MCF 10A (cell line): ENCODE measurements at regions not wholly inside any gene's neighbourhood (a gene's known extent, or its start where the extent isn't known, plus 50 kb on each side); places are given as distances from the start of the nearest gene placed in this dataset.

Experiments
- BruUV-seq: library from RNA; stranded (reverse); fragments of 400-500 nt; replicated peaks from 2 replicates; lab custom pipeline; 2021; lab: Mats Ljungman, UMichigan
- CTCF ChIA-PET: fragments of 300-600 bp; sonication (Branson Sonifier 250); formaldehyde crosslinking; extraction: SDS; loops from one replicate; lab custom pipeline; 2021; ENCODE audit warnings: antibody characterized with exemption, inconsistent platforms; lab: Yijun Ruan, JAX
- POLR2A ChIA-PET: fragments of 300-600, 350-650 bp; sonication (Branson Sonifier 250); formaldehyde crosslinking; extraction: SDS; loops from one replicate; lab custom pipeline; 2020; ENCODE audit warnings: antibody characterized with exemption, inconsistent platforms; lab: Yijun Ruan, JAX
- DNase-seq: peaks from one replicate; pipeline ENCODE4 v3.0.0-alpha.2; 2018; ENCODE audit not compliant: unreplicated experiment
- H3K27ac Mint-ChIP-seq: one replicate; pipeline ENCODE4 v1.8.0; 2022; ENCODE audit warnings: mild to moderate bottlenecking, low read depth, mixed read lengths; ENCODE audit not compliant: unreplicated experiment
- H3K27me3 Mint-ChIP-seq: one replicate; pipeline ENCODE4 v1.8.0; 2022; ENCODE audit warnings: mixed read lengths; ENCODE audit not compliant: insufficient read depth, unreplicated experiment
- H3K36me3 Mint-ChIP-seq: one replicate; pipeline ENCODE4 v1.8.0; 2022; ENCODE audit warnings: mild to moderate bottlenecking, moderate library complexity, mixed read lengths; ENCODE audit not compliant: insufficient read depth, unreplicated experiment
- H3K4me1 Mint-ChIP-seq: one replicate; pipeline ENCODE4 v1.8.0; 2022; ENCODE audit warnings: mixed read lengths; ENCODE audit not compliant: insufficient read depth, unreplicated experiment
- H3K4me3 Mint-ChIP-seq: one replicate; pipeline ENCODE4 v1.8.0; 2022; ENCODE audit warnings: mild to moderate bottlenecking, moderate library complexity, mixed read lengths; ENCODE audit not compliant: unreplicated experiment
- H3K9me3 Mint-ChIP-seq: one replicate; pipeline ENCODE4 v1.8.0; 2022; ENCODE audit warnings: mixed read lengths; ENCODE audit not compliant: unreplicated experiment
- CTCF ChIP-seq: fragments of 200-600 bp; IDR thresholded peaks from one replicate; pipeline ENCODE4 v1.8.0; 2022; ENCODE audit warnings: antibody characterized with exemption, mild to moderate bottlenecking; ENCODE audit not compliant: unreplicated experiment
- intact Hi-C: fragments of 100-400 bp; cut with micrococcal nuclease; formaldehyde crosslinking; loops from 2 replicates; pipeline ENCODE4 v1.14.1; 2022

- intact Hi-C loops: no loop called here
- no peak for TF ChIP-seq CTCF
- POLR2A ChIA-PET: no interaction called here
- CTCF ChIA-PET: interaction anchor here (0.6 kb wide), 1 partner anchor 31 kb away, joined by 3 read pairs; no protein-coding TSS in a partner anchor
- Mint-ChIP-seq H3K27ac (no peak overlapping the region), H3K4me1 (peaks cover 12% of the 10 kb centered on the region), H3K9me3 (peaks cover 8% of the 10 kb centered on the region), H3K27me3 (no peaks in the 10 kb centered on the region), H3K4me3 (no peak overlapping the region), H3K36me3 (no peaks in the 10 kb centered on the region)
- no TSS peak for BruUV-seq
- no peak for DNase-seq
These were observed 172.5 kb downstream of the AXIN2 start for GRCh38 chr17:65388911-65389310.

- TF ChIP-seq CTCF: no peak
- Mint-ChIP-seq H3K27me3 (no peaks in the 10 kb centered on the region), H3K4me3 (no peak overlapping the region), H3K27ac (no peak overlapping the region), H3K4me1 (peaks cover 12% of the 10 kb centered on the region), H3K9me3 (peaks cover 8% of the 10 kb centered on the region), H3K36me3 (no peaks in the 10 kb centered on the region)
- no peak for DNase-seq
- no TSS peak for BruUV-seq
- POLR2A ChIA-PET: no interaction called here
- intact Hi-C loops: no loop called here
- CTCF ChIA-PET: no interaction called here
These were observed 174.1 kb downstream of the AXIN2 start for GRCh38 chr17:65387322-65387721.

GRCh38 chr17:65385726-65386125 is 175.7 kb downstream of the AXIN2 start:
- TF ChIP-seq CTCF: no peak
- Mint-ChIP-seq H3K4me3 (no peak overlapping the region), H3K27me3 (no peaks in the 10 kb centered on the region), H3K9me3 (peaks cover 8% of the 10 kb centered on the region), H3K27ac (no peak overlapping the region), H3K36me3 (no peaks in the 10 kb centered on the region), H3K4me1 (peaks cover 12% of the 10 kb centered on the region)
- intact Hi-C loops: no loop called here
- BruUV-seq: no TSS peak
- no peak for DNase-seq
- ChIA-PET CTCF (no interaction called here), POLR2A (interaction anchor here (0.7 kb wide), 1 partner anchor 130 kb away, joined by 3 read pairs; no protein-coding TSS in a partner anchor)

- CTCF ChIA-PET: no interaction called here
- POLR2A ChIA-PET: no interaction called here
- no peak for TF ChIP-seq CTCF
- peaks cover 9% of the 10 kb centered on the region for H3K4me1 Mint-ChIP-seq
- H3K27ac Mint-ChIP-seq: no peak overlapping the region
- DNase-seq: no peak
- H3K9me3 Mint-ChIP-seq: peaks cover 8% of the 10 kb centered on the region
- intact Hi-C loops: no loop called here
- no peak overlapping the region for H3K4me3 Mint-ChIP-seq
- H3K36me3 Mint-ChIP-seq: no peaks in the 10 kb centered on the region
- BruUV-seq: no TSS peak
- no peaks in the 10 kb centered on the region for H3K27me3 Mint-ChIP-seq
These were observed 176.4 kb downstream of the AXIN2 start for GRCh38 chr17:65385071-65385470.
